H1 (cell line): ENCODE measurements at regions not wholly inside any gene's neighbourhood (a gene's known extent, or its start where the extent isn't known, plus 50 kb on each side); places are given as distances from the start of the nearest gene placed in this dataset.

Source experiments
- CTCF ChIA-PET: fragments of 300-600 bp; sonication (Branson Sonifier 250); formaldehyde crosslinking; loops from one replicate; lab custom pipeline; 2021; ENCODE audit not compliant: partially characterized antibody; lab: Charles Lee
- POLR2A ChIA-PET: fragments of 300-600 bp; sonication (Branson Sonifier 250); formaldehyde crosslinking; loops from one replicate; lab custom pipeline; 2021; ENCODE audit warnings: inconsistent platforms; ENCODE audit not compliant: partially characterized antibody; lab: Charles Lee
- DNase-seq, 2 experiments: peaks; one replicate each; pipeline versions ENCODE4 v3.0.0 to v3.0.0-alpha.2; 2010 to 2022; ENCODE audit warnings: low spot score in 2 of 2, low read depth in 1 of 2, mixed read lengths in 1 of 2
- FAIRE-seq: peaks from 2 replicates; lab custom pipeline; 2011; peaks lifted over from hg19 to GRCh38; lab: Jason Lieb, UNC
- H2AFZ ChIP-seq: 2 replicates; pipeline ENCODE4 v1.8.1; 2012; ENCODE audit warnings: low read length, inconsistent platforms
- H2AK5ac ChIP-seq: 2 replicates; pipeline ENCODE4 v1.6.1; 2013; ENCODE audit warnings: low read depth, low read length
- H2BK120ac ChIP-seq: replicated peaks from 2 replicates; pipeline ENCODE3; 2013; ENCODE audit warnings: low read depth, low read length, inconsistent platforms
- H2BK12ac ChIP-seq: 2 replicates; pipeline ENCODE4 v1.6.1; 2013; ENCODE audit warnings: low read depth, low read length
- H2BK15ac ChIP-seq: 2 replicates; pipeline ENCODE4 v1.6.1; 2013; ENCODE audit warnings: low read length
- H2BK20ac ChIP-seq: 2 replicates; pipeline ENCODE4 v1.6.1; 2013; ENCODE audit warnings: low read length
- H2BK5ac ChIP-seq: 2 replicates; pipeline ENCODE4 v1.6.1; 2013; ENCODE audit warnings: low read depth, low read length
- H3K14ac ChIP-seq: 2 replicates; pipeline ENCODE4 v1.6.1; 2013; ENCODE audit warnings: inconsistent platforms; ENCODE audit not compliant: insufficient read length
- H3K18ac ChIP-seq: 2 replicates; pipeline ENCODE4 v1.6.1; 2013; ENCODE audit warnings: low read length; ENCODE audit errors: extremely low read depth
- H3K23ac ChIP-seq: 2 replicates; pipeline ENCODE4 v1.6.1; 2013; ENCODE audit warnings: inconsistent platforms; ENCODE audit not compliant: insufficient read length
- H3K23me2 ChIP-seq: 2 replicates; pipeline ENCODE4 v1.6.1; 2013; ENCODE audit warnings: low read depth, low read length
- H3K27ac ChIP-seq: 2 replicates; pipeline ENCODE4 v1.6.1; 2011; ENCODE audit warnings: low read depth, low read length, inconsistent platforms
- H3K27me3 ChIP-seq, 4 experiments: replicated peaks in 1 of 4; 1 replicate in 1 of 4; 2 replicates in 3 of 4; pipeline versions ENCODE4 v1.6.1 to v1.8.1; 2011 to 2013; ENCODE audit warnings: low read length in 3 of 4, mild to moderate bottlenecking in 3 of 4, inconsistent platforms in 2 of 4, mixed read lengths in 2 of 4, moderate library complexity in 1 of 4; ENCODE audit not compliant: control insufficient read depth in 3 of 4, insufficient read depth in 3 of 4; ENCODE audit errors: extremely low read depth in 1 of 4
- H3K36me3 ChIP-seq, 4 experiments: 2 replicates each; pipeline versions ENCODE4 v1.6.1 to v1.8.1; 2011 to 2013; ENCODE audit warnings: mild to moderate bottlenecking in 4 of 4, low read length in 3 of 4, moderate library complexity in 2 of 4, control low read depth in 1 of 4, inconsistent platforms in 1 of 4; ENCODE audit not compliant: insufficient read depth in 4 of 4, control insufficient read depth in 2 of 4
- H3K4ac ChIP-seq: replicated peaks from 2 replicates; pipeline ENCODE3; 2013; ENCODE audit warnings: low read length, low read depth, mixed read lengths, inconsistent platforms; ENCODE audit not compliant: insufficient read length
- H3K4me1 ChIP-seq, 4 experiments: replicated peaks in 1 of 4; 1 replicate in 1 of 4; 2 replicates in 3 of 4; pipeline versions ENCODE4 v1.6.1 to v1.8.1; 2011 to 2013; ENCODE audit warnings: low read length in 3 of 4, inconsistent platforms in 2 of 4, mixed read lengths in 1 of 4; ENCODE audit not compliant: insufficient read depth in 4 of 4, control insufficient read depth in 3 of 4
- H3K4me2 ChIP-seq, 2 experiments: 2 replicates each; pipeline versions ENCODE4 v1.6.1 to v1.8.1; 2011 to 2013; ENCODE audit warnings: low read depth in 2 of 2, low read length in 2 of 2, control low read depth in 1 of 2, inconsistent platforms in 1 of 2, mild to moderate bottlenecking in 1 of 2; ENCODE audit not compliant: insufficient read depth in 1 of 2
- H3K4me3 ChIP-seq, 4 experiments: fragments of 200-600, 300-600 bp in 1 of 4; sonication (generic), shearing (Covaris generic), sonication (Bioruptor Twin) in 1 of 4; 2 replicates each; pipeline versions ENCODE4 v1.5.1 to v1.8.1; 2011 to 2016; ENCODE audit warnings: low read length in 4 of 4, low read depth in 3 of 4, control low read depth in 2 of 4, inconsistent platforms in 2 of 4, mild to moderate bottlenecking in 2 of 4, mixed read lengths in 1 of 4, moderate library complexity in 1 of 4; ENCODE audit not compliant: insufficient read depth in 2 of 4; ENCODE audit errors: extremely low read depth in 1 of 4
- H3K56ac ChIP-seq: replicated peaks from 2 replicates; pipeline ENCODE3; 2013; ENCODE audit warnings: low read depth, mild to moderate bottlenecking, mixed read lengths, low read length, inconsistent platforms; ENCODE audit not compliant: insufficient read length
- H3K79me1 ChIP-seq: 2 replicates; pipeline ENCODE4 v1.6.1; 2013; ENCODE audit warnings: low read depth, low read length, control low read depth
- H3K79me2 ChIP-seq, 2 experiments: 2 replicates each; pipeline versions ENCODE4 v1.6.1 to v1.8.1; 2012 to 2013; ENCODE audit warnings: low read length in 2 of 2, mild to moderate bottlenecking in 2 of 2, inconsistent platforms in 1 of 2; ENCODE audit not compliant: insufficient read depth in 2 of 2, control insufficient read depth in 1 of 2
- H3K9ac ChIP-seq, 4 experiments: replicated peaks in 1 of 4; 1 replicate in 1 of 4; 2 replicates in 3 of 4; pipeline versions ENCODE4 v1.6.1 to v1.8.1; 2011 to 2013; ENCODE audit warnings: low read depth in 3 of 4, low read length in 3 of 4, control low read depth in 2 of 4, mild to moderate bottlenecking in 2 of 4, moderate library complexity in 2 of 4, inconsistent platforms in 1 of 4; ENCODE audit errors: extremely low read depth in 1 of 4
- H3K9me3 ChIP-seq, 2 experiments: 2 replicates each; pipeline versions ENCODE4 v1.6.1 to v1.8.1; 2012 to 2013; ENCODE audit warnings: mild to moderate bottlenecking in 2 of 2, moderate library complexity in 2 of 2, control low read depth in 1 of 2, inconsistent platforms in 1 of 2, low read depth in 1 of 2, low read length in 1 of 2, mixed read lengths in 1 of 2; ENCODE audit not compliant: insufficient read depth in 2 of 2
- H4K20me1 ChIP-seq, 2 experiments: replicated peaks in 1 of 2; 2 replicates each; pipeline versions ENCODE3 to v1.8.1; 2011 to 2013; ENCODE audit warnings: inconsistent platforms in 2 of 2, low read length in 2 of 2, mild to moderate bottlenecking in 1 of 2; ENCODE audit not compliant: insufficient read depth in 2 of 2, control insufficient read depth in 1 of 2
- H4K5ac ChIP-seq: 2 replicates; pipeline ENCODE4 v1.6.1; 2013; ENCODE audit warnings: low read length, low read depth, mixed read lengths, inconsistent platforms; ENCODE audit not compliant: insufficient read length
- H4K8ac ChIP-seq: 2 replicates; pipeline ENCODE4 v1.8.0; 2013; ENCODE audit warnings: mild to moderate bottlenecking, moderate library complexity, low read length, inconsistent platforms; ENCODE audit not compliant: insufficient read depth; ENCODE audit errors: extremely low read depth
- H4K91ac ChIP-seq: replicated peaks from 2 replicates; pipeline ENCODE3; 2013; ENCODE audit warnings: low read length, mixed read lengths, inconsistent platforms; ENCODE audit not compliant: insufficient read length
- CBX5 ChIP-seq: fragments of 300-800, 300-1000 bp; sonication (generic); IDR thresholded peaks from 2 replicates; pipeline ENCODE4 v1.7.1; 2016; ENCODE audit warnings: antibody characterized with exemption, low read length, low read depth
- CTBP2 ChIP-seq: IDR thresholded peaks from 2 replicates; pipeline ENCODE4 v1.7.0; 2011; ENCODE audit warnings: borderline replicate concordance, mild to moderate bottlenecking, moderate library complexity, mixed read lengths, low read length; ENCODE audit not compliant: insufficient read depth, insufficient read length
- POLR2AphosphoS5 ChIP-seq: IDR thresholded peaks from 2 replicates; pipeline ENCODE4 v1.6.1; 2011; ENCODE audit warnings: low read depth, low read length
- SP1 ChIP-seq: IDR thresholded peaks from 2 replicates; pipeline ENCODE4 v1.6.1; 2011; ENCODE audit warnings: low read depth, low read length
- SP2 ChIP-seq: IDR thresholded peaks from 2 replicates; pipeline ENCODE4 v1.6.1; 2012; ENCODE audit warnings: mild to moderate bottlenecking, low read length, inconsistent platforms
- TAF7 ChIP-seq: optimal IDR thresholded peaks from 2 replicates; pipeline ENCODE3; 2011; ENCODE audit warnings: low read depth, mild to moderate bottlenecking, inconsistent platforms, low read length, moderate library complexity, borderline replicate concordance
- WGBS, 2 experiments: shearing (Covaris generic) in 1 of 2; methylation state at CpG; one replicate each; pipeline versions ENCODE4 v1.1.6 to v1.1.7; 2013 to 2015; ENCODE audit warnings: low lambda C conversion rate in 2 of 2, mixed read lengths in 2 of 2, inconsistent platforms in 1 of 2, low coverage in 1 of 2, missing lambda C conversion rate in 1 of 2; ENCODE audit not compliant: insufficient replicate concordance in 2 of 2, insufficient coverage in 1 of 2, insufficient read length in 1 of 2; ENCODE audit errors: extremely low coverage in 1 of 2, missing lambda C conversion rate in 1 of 2; 5-methylcytosine and 5-hydroxymethylcytosine counted together
- TF ChIP-seq, protein P1 (sequence below): IDR thresholded peaks from 2 replicates; pipeline ENCODE4 v1.6.1; 2012; ENCODE audit warnings: inconsistent platforms

DNA sequence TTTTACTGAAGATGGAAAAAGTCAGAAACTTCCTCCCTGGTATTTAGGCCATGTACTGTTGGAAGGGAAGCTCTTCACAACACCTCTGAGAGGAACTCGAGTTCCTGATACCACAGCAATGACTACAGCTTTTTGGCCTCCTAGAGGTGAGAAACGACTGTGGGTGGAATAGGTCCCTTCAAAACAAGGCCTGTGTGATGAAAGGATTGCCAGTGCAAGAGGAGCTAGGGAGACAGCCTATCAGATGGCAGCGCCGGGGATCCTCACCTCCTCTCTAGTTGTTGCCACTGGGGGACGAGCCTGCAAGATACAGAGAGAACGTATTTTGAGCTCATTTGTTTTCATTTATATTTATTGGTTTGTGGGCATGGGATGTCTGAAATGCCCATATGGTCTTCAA is 187.8 kb upstream of the KCND3 start:
- TF ChIP-seq CBX5 (no peak), CTBP2 (no peak), SP2 (no peak), TAF7 (no peak), SP1 (no peak), POLR2AphosphoS5 (no peak)
- TF ChIP-seq, protein P1, sequence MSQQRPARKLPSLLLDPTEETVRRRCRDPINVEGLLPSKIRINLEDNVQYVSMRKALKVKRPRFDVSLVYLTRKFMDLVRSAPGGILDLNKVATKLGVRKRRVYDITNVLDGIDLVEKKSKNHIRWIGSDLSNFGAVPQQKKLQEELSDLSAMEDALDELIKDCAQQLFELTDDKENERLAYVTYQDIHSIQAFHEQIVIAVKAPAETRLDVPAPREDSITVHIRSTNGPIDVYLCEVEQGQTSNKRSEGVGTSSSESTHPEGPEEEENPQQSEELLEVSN = no peak
- H3K36me3 ChIP-seq = no peaks in the 10 kb centered on the region
- WGBS, 2 experiments = 87% methylated on average over 6 of the region's 6 CpGs; no CpG with 5 or more reads in 1 of the 2 experiments
- no peak overlapping the region for H3K56ac ChIP-seq
- H2BK15ac ChIP-seq = no peak overlapping the region
- H4K5ac ChIP-seq = no peak overlapping the region
- no peak for DNase-seq
- H4K20me1 ChIP-seq = no peaks in the 10 kb centered on the region
- no peak overlapping the region for H3K14ac ChIP-seq
- H2AK5ac ChIP-seq = no peak overlapping the region
- H3K23me2 ChIP-seq = no peaks in the 10 kb centered on the region
- POLR2A ChIA-PET = no interaction called here
- no peak overlapping the region for H3K4me3 ChIP-seq
- H3K4me1 ChIP-seq = no peaks in the 10 kb centered on the region
- no peaks in the 10 kb centered on the region for H3K79me2 ChIP-seq
- no peak overlapping the region for H2BK12ac ChIP-seq
- H3K9me3 ChIP-seq = no peaks in the 10 kb centered on the region
- CTCF ChIA-PET = interaction anchor here (0.8 to 1.1 kb wide), 4 partner anchors 12 to 159 kb away, joined by 3 to 4 read pairs (median 4); no protein-coding TSS in a partner anchor
- no peak overlapping the region for H4K8ac ChIP-seq
- no peak overlapping the region for H2BK120ac ChIP-seq
- no peak overlapping the region for H3K4me2 ChIP-seq
- no peak overlapping the region for H3K18ac ChIP-seq
- no peak overlapping the region for H3K23ac ChIP-seq
- H2BK20ac ChIP-seq = no peak overlapping the region
- H3K27me3 ChIP-seq = no peaks in the 10 kb centered on the region
- no peak overlapping the region for H3K4ac ChIP-seq
- no peak overlapping the region for H4K91ac ChIP-seq
- H3K79me1 ChIP-seq = no peaks in the 10 kb centered on the region
- H3K27ac ChIP-seq = no peak overlapping the region
- H2AFZ ChIP-seq = no peak overlapping the region
- no peak for FAIRE-seq
- no peak overlapping the region for H2BK5ac ChIP-seq
- no peak overlapping the region for H3K9ac ChIP-seq
